WTC11 (cell line): ENCODE measurements at regions not wholly inside any gene's neighbourhood (a gene's known extent, or its start where the extent isn't known, plus 50 kb on each side); places are given as distances from the start of the nearest gene placed in this dataset.
A peak's percentile ranks its signal among the peaks of the same experiment; 100 is the strongest.

ENCODE experiments used
- ATAC-seq: fragments of 200-7000 bp; cut with Tn5 transposase; 2 replicates; pipeline ENCODE4 v1.10.0; 2021; ENCODE audit warnings: mild to moderate bottlenecking, moderate library complexity
- CTCF ChIA-PET: fragments of 300-600 bp; sonication (Branson Sonifier 250); formaldehyde crosslinking; loops from one replicate; lab custom pipeline; 2021; ENCODE audit warnings: antibody characterized with exemption; lab: Charles Lee
- POLR2A ChIA-PET: fragments of 350-600 bp; sonication (Branson Sonifier 250); formaldehyde crosslinking; loops from one replicate; lab custom pipeline; 2021; ENCODE audit warnings: antibody characterized with exemption; lab: Charles Lee
- DNase-seq: peaks from one replicate; pipeline ENCODE4 v3.0.0; 2021; ENCODE audit warnings: low spot score
- H3K27ac Mint-ChIP-seq: 2 replicates; pipeline ENCODE4 v1.8.0; 2021; ENCODE audit warnings: mixed read lengths
- H3K27me3 Mint-ChIP-seq: 2 replicates; pipeline ENCODE4 v1.8.0; 2021; ENCODE audit warnings: low read depth, mild to moderate bottlenecking, moderate library complexity, mixed read lengths
- H3K36me3 Mint-ChIP-seq: 2 replicates; pipeline ENCODE4 v1.8.0; 2021; ENCODE audit warnings: mixed read lengths
- H3K4me1 Mint-ChIP-seq: 2 replicates; pipeline ENCODE4 v1.8.0; 2022; ENCODE audit warnings: mixed read lengths
- H3K4me3 Mint-ChIP-seq: 2 replicates; pipeline ENCODE4 v1.8.0; 2021; ENCODE audit warnings: mild to moderate bottlenecking, moderate library complexity, mixed read lengths
- H3K9me3 Mint-ChIP-seq: 2 replicates; pipeline ENCODE4 v1.8.0; 2021; ENCODE audit warnings: mixed read lengths
- ARID4B ChIP-seq: sonication (generic); formaldehyde crosslinking; IDR thresholded peaks from 2 replicates; pipeline ENCODE4 v1.8.0; 2023; ENCODE audit warnings: missing genetic modification reagents, mild to moderate bottlenecking, borderline replicate concordance
- ATF6 ChIP-seq: sonication (generic); formaldehyde crosslinking; IDR thresholded peaks from 2 replicates; pipeline ENCODE4 v1.8.1; 2023; ENCODE audit warnings: mild to moderate bottlenecking, missing genetic modification reagents
- HMGXB4 ChIP-seq: sonication (generic); formaldehyde crosslinking; IDR thresholded peaks from 2 replicates; pipeline ENCODE4 v1.8.1; 2023; ENCODE audit warnings: mild to moderate bottlenecking, moderate library complexity, missing genetic modification reagents
- NFATC4 ChIP-seq: fragments of 250-450 bp; sonication (Bioruptor Pico); IDR thresholded peaks from 2 replicates; pipeline ENCODE4 v1.9.0; 2021; ENCODE audit warnings: mild to moderate bottlenecking
- NFE2L1 ChIP-seq: sonication (generic); formaldehyde crosslinking; IDR thresholded peaks from 2 replicates; pipeline ENCODE4 v1.8.1; 2023; ENCODE audit warnings: missing genetic modification reagents
- NR1H2 ChIP-seq: sonication (generic); formaldehyde crosslinking; IDR thresholded peaks from 2 replicates; pipeline ENCODE4 v1.9.0; 2021; ENCODE audit warnings: mild to moderate bottlenecking, moderate library complexity, missing genetic modification reagents
- OVOL2 ChIP-seq: fragments of 250-450 bp; sonication (Bioruptor Pico); IDR thresholded peaks from 2 replicates; pipeline ENCODE4 v1.9.0; 2021; ENCODE audit warnings: mild to moderate bottlenecking, borderline replicate concordance
- SMAD3 ChIP-seq: sonication (generic); formaldehyde crosslinking; IDR thresholded peaks from 2 replicates; pipeline ENCODE4 v1.8.0; 2022; ENCODE audit warnings: missing genetic modification reagents, mild to moderate bottlenecking, borderline replicate concordance
- SP1 ChIP-seq: sonication (generic); formaldehyde crosslinking; conservative IDR thresholded peaks from 2 replicates; pipeline ENCODE4 v1.8.1; 2022; ENCODE audit warnings: missing genetic modification reagents
- STAT6 ChIP-seq: sonication (generic); formaldehyde crosslinking; conservative IDR thresholded peaks from 2 replicates; pipeline ENCODE4 v1.8.1; 2023; ENCODE audit warnings: mild to moderate bottlenecking, low read depth, missing genetic modification reagents, moderate library complexity
- TCF7 ChIP-seq: sonication (generic); formaldehyde crosslinking; IDR thresholded peaks from 2 replicates; pipeline ENCODE4 v1.8.0; 2022; ENCODE audit warnings: mild to moderate bottlenecking, low read depth, missing genetic modification reagents, moderate library complexity
- USF2 ChIP-seq: sonication (generic); formaldehyde crosslinking; IDR thresholded peaks from 2 replicates; pipeline ENCODE4 v1.8.1; 2023; ENCODE audit warnings: mild to moderate bottlenecking, missing genetic modification reagents, moderate library complexity
- ZMAT4 ChIP-seq: fragments of 250-450 bp; sonication (Bioruptor Pico); IDR thresholded peaks from 2 replicates; pipeline ENCODE4 v1.9.0; 2021; ENCODE audit warnings: mild to moderate bottlenecking
- ZNF423 ChIP-seq: fragments of 250-450 bp; sonication (Bioruptor Pico); IDR thresholded peaks from 2 replicates; pipeline ENCODE4 v2.1.2; 2022; ENCODE audit warnings: mild to moderate bottlenecking, moderate library complexity
- ZSCAN18 ChIP-seq: fragments of 250-450 bp; sonication (Bioruptor Pico); IDR thresholded peaks from 2 replicates; pipeline ENCODE4 v2.1.2; 2022; ENCODE audit warnings: mild to moderate bottlenecking, moderate library complexity

- no peak for ATAC-seq
- ChIA-PET POLR2A (no interaction called here), CTCF (interaction anchor here (1.3 kb wide), 2 partner anchors 27 to 30 kb away, joined by 4 to 5 read pairs; no protein-coding TSS in a partner anchor)
- H3K36me3 Mint-ChIP-seq = no peaks in the 10 kb centered on the region
- H3K9me3 Mint-ChIP-seq = no peaks in the 10 kb centered on the region
- DNase-seq = no peak
- no peaks in the 10 kb centered on the region for H3K27me3 Mint-ChIP-seq
- TF ChIP-seq ARID4B (CRISPR knock-in tag) (no peak), TCF7 (CRISPR knock-in tag) (no peak), ZNF423 (no peak), NFATC4 (CRISPR knock-in tag) (no peak), STAT6 (no peak), ZSCAN18 (CRISPR knock-in tag) (no peak), OVOL2 (CRISPR knock-in tag) (no peak), SMAD3 (no peak), SP1 (CRISPR knock-in tag) (no peak), USF2 (CRISPR knock-in tag) (no peak), HMGXB4 (CRISPR knock-in tag) (no peak), ZMAT4 (no peak), ATF6 (CRISPR knock-in tag) (no peak), NR1H2 (CRISPR knock-in tag) (no peak), NFE2L1 (no peak)
- TF ChIP-seq, all 79 proteins: peak for 0
- peaks cover 17% of the 10 kb centered on the region for H3K4me1 Mint-ChIP-seq
- no peak overlapping the region for H3K4me3 Mint-ChIP-seq
- peak overlapping the region; percentile 65; the same call in 1 of the 2 replicates for H3K27ac Mint-ChIP-seq
Observed at GRCh38 chr11:70541699-70542098, 143.4 kb downstream of the CTTN start.
